Ishikawa (cell line): ENCODE measurements at regions not wholly inside any gene's neighbourhood (a gene's known extent, or its start where the extent isn't known, plus 50 kb on each side); places are given as distances from the start of the nearest gene placed in this dataset.

Source experiments
- CEBPB ChIP-seq: IDR thresholded peaks from 2 replicates; pipeline ENCODE4 v1.6.1; 2012
- CREB1 ChIP-seq: IDR thresholded peaks from 2 replicates; pipeline ENCODE4 v1.6.1; 2012; ENCODE audit warnings: low read depth
- EGR1 ChIP-seq: IDR thresholded peaks from 2 replicates; pipeline ENCODE4 v1.6.1; 2012
- EP300 ChIP-seq: IDR thresholded peaks from 2 replicates; pipeline ENCODE4 v1.6.1; 2012; ENCODE audit warnings: borderline replicate concordance
- FOXM1 ChIP-seq: IDR thresholded peaks from 2 replicates; pipeline ENCODE4 v1.6.1; 2012; ENCODE audit warnings: low read depth, borderline replicate concordance
- MAX ChIP-seq: IDR thresholded peaks from 2 replicates; pipeline ENCODE4 v1.6.1; 2012
- NFIC ChIP-seq: IDR thresholded peaks from 2 replicates; pipeline ENCODE4 v1.6.1; 2012
- RAD21 ChIP-seq: IDR thresholded peaks from 2 replicates; pipeline ENCODE4 v1.6.1; 2012; ENCODE audit warnings: low read depth
- REST ChIP-seq: IDR thresholded peaks from 2 replicates; pipeline ENCODE4 v1.6.1; 2012; ENCODE audit warnings: low read depth, mild to moderate bottlenecking
- TAF1 ChIP-seq: IDR thresholded peaks from 2 replicates; pipeline ENCODE4 v1.6.1; 2012; ENCODE audit warnings: low read depth, mild to moderate bottlenecking
- TCF12 ChIP-seq: IDR thresholded peaks from 2 replicates; pipeline ENCODE4 v1.6.1; 2012; ENCODE audit warnings: low read depth
- TEAD4 ChIP-seq: IDR thresholded peaks from 2 replicates; pipeline ENCODE4 v1.6.1; 2012
- USF1 ChIP-seq: IDR thresholded peaks from 2 replicates; pipeline ENCODE4 v1.6.1; 2012
- YY1 ChIP-seq: IDR thresholded peaks from 2 replicates; pipeline ENCODE4 v1.6.1; 2012; ENCODE audit warnings: low read depth
- ZBTB7A ChIP-seq: IDR thresholded peaks from 2 replicates; pipeline ENCODE4 v1.6.1; 2012; ENCODE audit warnings: low read depth

- no peak for TF ChIP-seq NFIC
- TF ChIP-seq REST, result no peak
Observed at GRCh38 chr2:122749405-122749804, 994.0 kb downstream of the TSN start.

- TF ChIP-seq MAX, result no peak
- no peak for TF ChIP-seq USF1
- TF ChIP-seq REST, result no peak
- no peak for TF ChIP-seq TEAD4
- no peak for TF ChIP-seq EP300
- no peak for TF ChIP-seq ZBTB7A
- no peak for TF ChIP-seq RAD21
- TF ChIP-seq TCF12, result no peak
- no peak for TF ChIP-seq CREB1
- TF ChIP-seq EGR1, result no peak
- no peak for TF ChIP-seq FOXM1
- no peak for TF ChIP-seq YY1
- no peak for TF ChIP-seq TAF1
- TF ChIP-seq CEBPB, result no peak
- no peak for TF ChIP-seq NFIC
Observed at GRCh38 chr2:122750095-122750494, 994.6 kb downstream of the TSN start.

GRCh38 chr2:122750808-122751207, 995.4 kb downstream of the TSN start:
- TF ChIP-seq MAX, result no peak
- TF ChIP-seq ZBTB7A, result no peak

- TF ChIP-seq TCF12 (no peak), EGR1 (no peak), FOXM1 (no peak), ZBTB7A (no peak), TEAD4 (no peak), MAX (no peak), REST (no peak), YY1 (no peak), TAF1 (no peak), CREB1 (no peak), EP300 (no peak), RAD21 (no peak), USF1 (no peak), CEBPB (no peak), NFIC (no peak)
Observed at GRCh38 chr2:122753336-122753735, 997.9 kb downstream of the TSN start.

- TF ChIP-seq CREB1, result no peak
- no peak for TF ChIP-seq REST
- no peak for TF ChIP-seq RAD21
- TF ChIP-seq EGR1, result no peak
- no peak for TF ChIP-seq USF1
- TF ChIP-seq TCF12, result no peak
- TF ChIP-seq NFIC, result no peak
- TF ChIP-seq CEBPB, result no peak
- no peak for TF ChIP-seq TEAD4
- no peak for TF ChIP-seq MAX
- TF ChIP-seq YY1, result no peak
- no peak for TF ChIP-seq TAF1
- no peak for TF ChIP-seq FOXM1
- TF ChIP-seq EP300, result no peak
- no peak for TF ChIP-seq ZBTB7A
Observed at GRCh38 chr2:122754561-122754960, 999.1 kb downstream of the TSN start.
